CD4-positive, alpha-beta T cell treated with Interleukin-6 for 4 hours (primary cell): ENCODE measurements at regions not wholly inside any gene's neighbourhood (a gene's known extent, or its start where the extent isn't known, plus 50 kb on each side); places are given as distances from the start of the nearest gene placed in this dataset.
"Not testable (repeated sequence)": the region's sequence is repeated elsewhere in the genome, so short reads cannot be mapped to it uniquely, and the experiment has no call there.

ENCODE experiments used
- DNase-seq: peaks from one replicate; pipeline ENCODE4 v3.0.0-alpha.2; 2020; ENCODE audit warnings: mixed read lengths

DNA sequence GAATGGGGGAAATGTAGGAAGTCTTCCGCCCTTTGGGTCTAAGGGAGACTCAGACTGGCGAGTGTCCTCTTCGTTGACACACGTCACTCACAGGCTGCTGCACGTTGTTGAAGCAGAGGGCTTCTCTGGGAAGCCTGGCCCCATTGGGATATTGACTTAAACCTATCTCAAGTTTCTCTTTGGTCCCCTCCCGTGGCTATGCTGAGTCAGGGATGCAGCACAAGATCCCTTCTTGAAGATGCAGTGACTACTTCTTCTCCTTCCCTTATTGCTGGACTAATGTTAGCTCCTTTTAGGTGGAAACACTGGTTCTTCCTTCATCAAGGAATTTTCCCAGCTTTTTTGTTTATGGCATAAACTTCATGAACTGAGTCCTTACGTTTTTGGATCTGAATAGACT is 89.8 kb upstream of the CCDC71L start:
- DNase-seq, result no peak

DNA sequence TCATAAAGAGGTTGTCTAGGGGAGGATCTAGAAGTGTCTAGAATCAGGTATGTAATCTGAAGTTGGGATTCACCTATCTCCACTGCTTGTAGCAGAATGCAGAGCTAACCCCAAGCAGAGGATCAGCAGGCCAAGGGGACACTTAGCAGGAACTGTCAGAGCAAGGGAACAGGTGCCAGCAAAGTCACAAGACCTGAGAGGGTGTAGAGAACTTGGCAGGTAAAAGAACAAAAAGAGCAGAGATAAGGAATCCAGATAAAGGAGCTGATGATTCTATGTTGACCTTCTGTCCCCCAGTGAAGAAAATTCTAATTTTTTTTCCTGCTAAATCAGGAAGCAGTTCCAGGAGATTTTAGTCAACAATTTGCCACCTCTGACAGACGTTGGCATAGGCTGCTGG is 91.4 kb upstream of the CCDC71L start:
- DNase-seq, result no peak

DNA sequence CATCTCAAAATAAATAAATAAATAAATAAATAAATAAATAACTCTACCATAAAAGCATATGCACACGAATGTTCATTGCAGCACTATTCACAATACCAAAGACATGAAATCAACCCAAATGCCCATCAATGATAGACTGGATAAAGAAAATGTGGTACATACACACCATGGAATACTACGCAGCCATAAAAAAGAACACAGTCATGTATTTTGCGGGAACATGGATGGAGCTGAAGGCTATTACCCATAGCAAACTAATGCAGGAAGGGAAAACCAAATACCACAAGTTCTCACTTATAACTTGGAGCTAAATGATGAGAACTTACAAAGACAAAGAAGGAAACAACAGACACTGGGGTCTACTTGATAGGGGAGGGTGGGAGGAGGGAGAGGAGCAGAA is 94.1 kb upstream of the CCDC71L start:
- DNase-seq, result not testable (repeated sequence)

DNA sequence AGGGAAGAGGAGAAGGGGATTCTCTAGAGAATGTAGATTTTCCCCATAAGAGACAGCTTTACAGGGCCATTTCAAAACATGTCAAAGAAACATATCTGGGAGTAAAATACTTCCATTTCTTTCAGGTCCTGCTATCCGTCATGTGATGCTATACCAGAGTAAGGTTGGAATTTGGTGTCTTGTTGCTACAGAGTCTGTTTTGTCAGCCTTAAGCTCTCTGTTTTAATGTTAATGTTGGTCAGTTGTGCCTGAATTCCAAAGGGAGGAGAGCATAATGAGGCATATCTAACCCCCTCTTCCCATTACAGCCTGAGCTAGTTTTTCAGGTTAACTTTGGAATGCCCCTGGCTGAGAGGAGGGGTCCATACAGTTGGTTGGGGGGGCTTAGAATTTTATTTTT is 94.7 kb upstream of the CCDC71L start:
- no peak for DNase-seq

DNA sequence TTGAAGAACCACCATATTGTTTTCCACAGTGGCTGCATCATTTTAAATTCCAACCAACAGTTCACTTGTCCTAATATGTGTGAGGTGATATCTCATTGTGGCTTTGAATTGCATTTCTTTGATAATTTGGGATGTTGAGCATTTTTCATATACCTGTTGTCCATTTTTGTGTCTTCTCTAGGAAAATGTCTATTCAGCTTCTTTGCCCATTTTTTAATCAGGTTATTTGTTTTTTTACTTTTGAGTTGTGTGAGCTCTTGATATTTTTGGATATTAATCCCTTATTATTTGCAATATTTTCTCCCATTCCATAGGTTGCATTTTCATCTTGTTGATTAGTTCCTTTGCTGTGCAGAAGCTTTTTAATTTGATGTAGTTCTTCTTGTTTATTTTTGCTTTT is 95.1 kb upstream of the CCDC71L start:
- no peak for DNase-seq

DNA sequence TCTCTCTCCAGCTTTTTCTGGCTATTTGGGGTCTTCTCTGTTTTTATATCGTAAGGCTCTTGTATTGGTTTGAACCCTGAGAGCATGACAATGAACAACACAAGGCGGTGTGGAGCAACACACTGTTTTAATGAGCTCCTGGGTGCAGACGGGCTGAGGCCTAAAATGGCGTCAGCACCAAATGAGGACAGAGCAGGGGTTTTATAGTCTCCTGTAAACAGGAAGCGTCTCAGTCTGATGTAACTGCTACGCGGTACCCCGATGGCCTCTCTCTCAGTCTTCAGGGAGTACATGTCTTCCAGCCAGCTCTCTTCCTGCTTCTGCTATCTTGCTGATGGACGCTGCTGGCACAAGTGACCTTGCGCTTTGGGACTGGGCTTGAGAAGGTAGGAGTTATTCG is 95.9 kb upstream of the CCDC71L start:
- DNase-seq, result no peak

DNA sequence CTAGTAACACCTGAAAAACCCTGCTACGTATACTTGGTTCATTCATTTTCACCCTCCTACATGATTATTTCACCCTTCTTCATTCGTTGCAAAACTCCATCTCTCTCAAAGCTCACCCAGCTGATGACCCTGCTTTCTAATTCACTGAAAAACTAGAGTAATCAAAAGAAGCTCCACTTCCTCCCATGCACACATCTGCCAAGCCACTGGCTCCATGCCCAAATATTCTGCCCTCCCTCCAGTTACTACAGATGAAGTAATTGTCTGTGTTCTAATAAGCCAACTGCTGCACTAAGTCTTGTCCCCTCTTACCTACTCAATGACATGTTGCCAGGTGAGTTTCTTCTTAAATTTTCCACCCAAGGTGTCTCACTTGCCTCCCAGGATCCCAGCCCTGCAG is 96.9 kb upstream of the CCDC71L start:
- DNase-seq, result no peak

DNA sequence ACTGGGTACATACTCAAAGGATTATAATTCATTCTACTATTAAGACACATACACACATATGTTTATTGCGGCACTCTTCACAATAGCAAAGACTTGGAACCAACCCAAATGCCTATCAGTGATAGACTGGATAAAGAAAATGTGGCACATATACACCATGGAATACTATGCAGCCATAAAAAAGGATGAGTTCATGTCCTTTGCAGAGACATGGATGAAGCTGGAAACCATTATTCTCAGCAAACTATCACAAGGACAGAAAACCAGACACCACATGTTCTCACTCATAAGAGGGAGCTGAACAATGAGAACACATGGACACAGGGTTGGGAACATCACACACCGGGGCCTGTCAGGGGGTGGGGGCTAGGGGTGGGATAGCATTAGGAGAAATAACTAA is 101.9 kb upstream of the CCDC71L start:
- not testable (repeated sequence) for DNase-seq

DNA sequence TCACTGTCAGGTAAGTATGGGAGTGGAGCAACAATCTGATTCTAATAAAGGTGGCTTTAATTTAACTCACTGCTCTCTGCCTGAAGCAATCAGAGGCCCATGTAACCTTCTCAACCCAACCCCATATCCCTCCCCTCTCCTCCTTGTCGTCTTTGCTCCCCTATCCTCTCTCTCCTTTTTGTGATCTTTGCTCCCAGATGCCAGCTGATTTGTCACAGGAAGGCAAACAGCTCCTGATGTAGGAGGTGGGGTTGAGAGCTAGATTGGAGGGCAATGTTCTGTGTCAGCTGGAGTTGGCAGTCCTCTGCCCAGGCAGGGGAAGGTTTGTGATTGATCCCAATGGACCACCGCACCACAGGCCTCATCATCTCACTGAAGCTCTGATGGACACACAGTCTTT is 101.4 kb upstream of the PIK3CG start:
- no peak for DNase-seq

DNA sequence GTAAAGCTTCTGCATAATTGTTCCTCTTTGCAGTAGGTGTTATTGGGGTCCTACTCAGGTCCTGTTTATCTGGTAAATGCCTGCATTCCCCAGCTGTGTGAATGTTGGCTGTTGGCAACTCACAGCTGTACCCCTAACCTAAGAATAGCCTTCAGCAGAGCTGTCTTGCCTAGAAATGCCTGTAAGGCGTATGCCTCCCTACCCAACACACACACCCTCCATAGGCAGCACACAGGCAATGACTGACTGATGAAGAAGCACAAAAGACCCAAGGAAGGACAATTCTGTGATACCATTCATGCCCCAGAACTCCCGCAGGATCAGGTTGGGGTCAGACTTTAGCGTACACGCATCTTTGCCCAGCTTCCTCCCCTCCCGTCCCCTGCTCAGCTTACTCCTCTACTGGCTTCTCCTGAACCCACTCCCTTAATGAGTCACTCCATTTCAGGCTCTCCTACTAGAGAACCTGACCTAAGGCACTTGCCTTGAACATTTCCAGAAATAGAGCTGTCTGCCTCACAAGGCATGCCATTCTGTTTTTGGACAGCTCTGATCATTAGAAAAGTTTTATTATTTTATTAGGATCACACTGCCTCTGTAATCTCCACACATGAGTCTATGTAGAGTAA is 99.2 kb upstream of the PIK3CG start:
- no peak for DNase-seq

DNA sequence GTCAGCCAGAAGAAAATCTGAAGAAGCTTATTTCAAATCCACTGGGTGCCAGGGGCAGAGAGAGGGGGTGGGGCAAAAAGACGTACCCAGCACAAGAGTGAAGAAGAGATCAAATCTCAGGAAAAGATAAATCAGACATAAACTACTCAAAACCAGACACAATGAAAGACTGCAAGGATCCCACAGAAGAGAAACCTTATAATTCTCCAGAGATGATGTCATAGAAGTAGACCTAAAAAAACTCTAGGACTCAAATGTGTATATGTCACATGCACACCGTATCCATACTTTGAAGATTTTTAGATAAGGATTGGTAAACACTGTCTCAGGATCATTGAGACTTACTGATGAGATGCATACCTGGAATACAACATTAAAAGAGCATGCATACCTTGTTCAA is 98.5 kb upstream of the PIK3CG start:
- no peak for DNase-seq

DNA sequence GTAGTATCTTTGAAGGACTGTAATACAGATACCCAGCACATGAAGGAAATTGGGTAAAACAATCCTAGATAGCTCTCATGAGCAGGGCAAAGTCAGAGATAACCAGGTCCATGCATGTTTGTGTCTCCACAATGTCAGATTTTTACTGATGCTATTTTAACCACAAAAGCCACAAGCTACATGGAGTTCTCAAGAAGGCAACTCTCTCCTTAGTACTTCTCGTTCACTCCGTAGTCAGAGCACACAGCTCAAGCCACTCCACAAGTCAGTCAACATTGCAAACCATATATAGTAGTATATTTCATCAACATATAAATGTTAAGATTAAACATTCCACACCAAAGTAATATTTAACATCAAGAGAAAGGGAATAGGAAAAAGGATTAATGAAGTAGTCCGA is 98.0 kb upstream of the PIK3CG start:
- no peak for DNase-seq

DNA sequence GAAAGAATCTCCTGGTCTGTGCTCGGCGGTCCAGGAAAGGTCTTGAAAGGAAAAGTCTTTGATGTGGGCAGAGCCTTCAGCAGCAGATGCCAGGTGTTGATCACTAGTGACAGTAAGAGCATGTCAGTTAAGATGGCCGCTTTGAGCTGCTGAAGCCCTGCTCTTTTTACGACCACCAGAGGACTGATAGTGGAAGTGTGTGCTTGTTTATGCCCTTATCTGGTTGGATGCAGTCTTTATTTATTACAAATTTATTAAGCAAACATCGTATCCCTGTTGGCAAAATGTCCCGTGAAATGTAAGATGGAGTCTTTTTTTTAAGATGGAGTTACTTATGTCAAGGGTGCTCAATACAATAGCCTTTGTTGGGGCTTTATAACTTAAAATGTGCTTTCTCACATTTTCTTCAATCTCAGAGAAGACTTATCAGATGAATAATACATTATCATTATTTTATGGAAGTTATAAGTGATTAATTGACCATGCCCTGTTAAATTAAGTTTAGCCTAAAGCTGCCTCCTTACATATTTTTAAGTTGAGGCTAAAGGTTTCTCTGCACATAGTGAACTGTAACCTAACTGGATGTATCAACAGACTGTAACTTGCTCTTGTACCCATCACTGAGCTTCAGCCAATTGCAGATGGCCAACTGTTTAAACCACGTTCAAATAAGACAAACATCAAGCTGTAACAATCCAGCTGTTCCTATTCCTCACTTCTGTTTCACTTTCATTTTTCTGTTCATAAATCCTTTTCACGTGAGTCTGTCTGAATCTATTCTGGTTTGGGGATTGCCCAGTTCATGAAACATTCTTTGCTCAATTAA is 97.4 kb upstream of the PIK3CG start:
- DNase-seq, result no peak

DNA sequence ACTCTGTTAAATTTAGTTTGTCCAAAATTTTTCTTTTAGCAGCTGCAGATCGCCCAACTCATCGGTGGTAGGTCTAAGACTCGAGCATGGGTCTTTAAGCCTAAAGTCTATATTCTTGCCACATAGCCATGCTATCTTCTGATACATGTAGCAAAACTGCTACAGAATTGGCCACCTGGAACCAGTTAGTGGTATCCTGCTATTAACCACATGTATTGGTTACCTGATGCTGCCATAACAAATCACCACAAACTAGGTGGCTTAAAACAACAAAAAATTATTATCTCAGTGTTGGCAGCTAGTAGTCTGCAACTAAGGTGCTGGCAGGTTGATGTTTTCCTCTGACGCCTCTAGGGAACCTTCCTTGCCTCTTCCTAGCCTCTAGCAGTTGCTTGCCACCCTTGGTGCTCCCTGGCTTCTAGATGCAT is 96.7 kb upstream of the PIK3CG start:
- no peak for DNase-seq

DNA sequence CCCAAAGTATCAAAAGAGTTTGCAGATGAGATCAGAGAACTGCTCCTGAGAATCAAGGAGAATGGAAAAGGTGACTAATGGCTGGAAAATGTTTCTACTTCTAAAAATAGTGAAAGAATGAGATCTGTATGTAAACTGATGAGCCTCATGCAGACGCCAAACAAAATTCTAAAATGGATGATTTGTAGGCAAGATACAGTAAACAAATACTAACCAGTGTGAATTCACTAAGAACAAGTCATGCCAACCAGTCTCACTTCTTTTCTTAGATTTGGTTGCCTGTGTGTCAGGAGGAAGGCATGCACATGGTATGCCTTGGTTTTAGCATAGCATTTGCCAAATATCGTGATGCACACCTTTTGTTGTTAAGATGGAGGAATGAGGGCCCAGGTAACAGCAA is 94.9 kb upstream of the PIK3CG start:
- no peak for DNase-seq

DNA sequence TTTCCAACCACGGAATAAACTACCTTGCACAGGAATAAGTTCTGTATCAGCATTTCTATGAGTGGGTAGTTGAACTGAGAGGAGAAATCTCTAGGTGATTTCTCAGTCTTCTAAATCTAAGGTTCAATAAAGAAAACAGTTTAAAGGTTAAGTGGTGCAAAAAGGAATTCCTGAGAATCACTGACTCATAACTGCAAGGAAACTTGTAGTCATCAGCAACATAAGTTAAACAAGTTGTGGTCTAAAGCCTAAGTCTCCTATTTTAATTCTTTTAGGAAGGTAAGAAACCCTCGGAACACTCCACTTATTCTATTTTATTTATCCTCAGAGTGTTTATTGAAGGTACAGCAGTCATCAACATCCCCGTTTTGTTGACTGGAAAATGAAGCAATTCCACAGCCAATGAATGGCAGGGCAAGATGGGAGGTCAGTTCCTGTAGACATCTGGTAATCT is 92.4 kb upstream of the PIK3CG start:
- no peak for DNase-seq

DNA sequence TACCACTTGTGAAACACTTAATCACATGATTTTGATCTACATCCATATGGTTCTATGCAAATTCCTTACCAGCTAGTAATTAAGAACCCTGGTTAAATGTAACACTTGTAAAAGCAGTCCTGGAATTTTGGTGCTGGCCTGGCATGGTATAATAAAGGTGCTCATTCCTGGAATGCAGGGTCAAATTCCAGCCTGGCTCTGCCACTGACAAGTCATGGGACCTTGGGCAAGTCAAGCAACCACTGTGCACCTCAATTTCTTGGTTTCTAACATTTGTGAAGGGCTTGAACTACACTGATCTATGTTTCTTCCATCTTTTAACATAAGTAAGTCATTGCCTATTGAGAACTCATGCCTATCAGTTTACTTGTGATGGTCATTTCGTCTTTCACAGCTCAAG is 91.9 kb upstream of the PIK3CG start:
- DNase-seq, result no peak

DNA sequence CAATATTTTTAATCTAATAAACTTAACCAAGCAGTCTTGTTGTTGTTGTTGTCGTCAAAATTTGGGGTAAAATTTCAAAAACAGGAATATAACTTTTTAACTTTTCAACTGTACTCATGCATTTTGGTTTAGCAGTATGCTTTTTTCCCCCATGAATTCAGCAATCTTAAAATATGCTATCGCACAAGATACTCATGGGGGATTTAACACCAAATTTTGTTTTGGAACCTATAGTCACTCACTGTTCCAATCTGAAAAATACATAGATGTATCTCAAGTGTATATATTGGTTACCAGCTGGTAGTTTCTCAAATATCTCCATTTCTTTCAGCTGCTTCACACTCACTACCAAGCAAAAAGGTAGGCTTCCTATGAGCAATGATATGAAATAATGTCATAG is 91.4 kb upstream of the PIK3CG start:
- DNase-seq, result no peak

DNA sequence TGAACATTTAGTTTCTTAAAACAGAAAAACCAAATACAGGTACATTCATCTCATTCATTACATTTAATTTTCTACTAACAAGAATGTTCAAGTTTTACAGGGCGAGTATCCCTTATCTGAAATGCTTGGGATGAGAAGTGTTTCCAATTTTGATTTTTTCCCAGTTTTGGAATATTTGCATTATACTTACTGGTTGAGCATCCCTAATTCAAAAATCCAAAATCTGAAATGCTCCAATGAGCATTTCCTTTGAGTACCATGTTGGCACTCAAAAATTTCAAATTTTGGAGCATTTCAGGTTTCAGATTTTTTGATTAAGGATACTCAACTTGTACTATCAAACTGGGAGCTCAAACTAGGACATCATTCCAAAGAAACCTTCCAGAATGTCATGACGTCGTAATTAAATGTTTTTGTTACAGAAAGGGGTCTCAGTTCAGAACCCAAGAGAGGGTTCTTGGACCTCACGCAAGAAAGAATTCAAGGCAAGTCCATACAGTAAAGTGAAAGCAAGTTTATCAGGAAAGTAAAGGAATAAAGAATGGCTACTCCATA is 90.8 kb upstream of the PIK3CG start:
- DNase-seq, result no peak

DNA sequence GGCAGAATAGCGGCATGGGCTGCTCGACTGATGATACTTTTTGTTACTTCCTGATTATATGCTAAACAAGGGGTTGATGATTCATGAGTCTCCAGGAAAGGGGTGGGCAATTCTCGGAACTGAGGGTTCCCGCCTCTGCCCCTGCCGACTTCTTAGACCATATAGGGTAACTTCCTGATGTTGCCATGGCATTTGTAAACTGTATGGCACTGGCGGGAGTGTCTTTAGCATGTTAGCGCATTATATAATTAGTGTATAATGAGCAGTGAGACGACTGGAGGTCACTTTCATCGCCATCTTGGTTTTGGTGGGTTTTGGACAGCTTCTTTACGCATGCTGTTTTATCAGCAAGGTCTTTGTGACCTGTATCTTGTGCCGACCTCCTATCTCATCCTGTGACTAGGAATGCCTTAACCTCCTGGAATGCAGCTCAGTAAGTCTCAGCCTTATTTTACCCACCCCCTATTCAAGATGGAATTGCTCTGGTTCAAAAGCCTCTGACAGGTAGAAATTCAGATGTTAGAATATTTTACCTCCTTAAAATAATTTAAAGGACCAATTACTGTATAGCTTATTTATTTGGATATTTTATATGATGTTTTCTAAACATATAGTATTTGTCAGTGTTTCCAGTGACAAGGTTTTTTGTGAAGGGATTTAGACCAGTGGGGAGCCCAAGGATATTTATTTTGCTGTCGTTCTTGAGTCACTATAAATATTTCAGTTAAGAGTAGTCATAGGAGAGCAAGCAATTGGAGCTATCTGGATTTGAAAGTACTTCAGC is 90.1 kb upstream of the PIK3CG start:
- no peak for DNase-seq

DNA sequence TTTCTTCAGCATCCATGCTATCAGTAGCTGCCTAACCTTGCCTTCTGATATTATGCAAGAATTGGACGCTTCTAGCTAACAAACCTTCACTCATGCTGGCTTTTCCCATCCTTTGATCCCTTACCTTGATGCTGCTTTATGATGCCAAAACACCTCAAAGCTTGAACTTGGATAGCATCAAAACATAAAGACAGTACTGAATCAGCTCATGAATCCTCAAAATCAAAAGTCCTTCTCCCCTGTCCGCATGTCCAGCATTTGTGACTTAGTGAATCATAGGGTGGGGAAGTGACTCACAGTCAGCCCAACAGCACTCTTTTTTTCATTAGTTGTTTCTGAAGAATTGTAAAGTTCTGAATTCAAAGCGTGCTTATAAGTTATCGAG is 89.5 kb upstream of the PIK3CG start:
- DNase-seq, result no peak

DNA sequence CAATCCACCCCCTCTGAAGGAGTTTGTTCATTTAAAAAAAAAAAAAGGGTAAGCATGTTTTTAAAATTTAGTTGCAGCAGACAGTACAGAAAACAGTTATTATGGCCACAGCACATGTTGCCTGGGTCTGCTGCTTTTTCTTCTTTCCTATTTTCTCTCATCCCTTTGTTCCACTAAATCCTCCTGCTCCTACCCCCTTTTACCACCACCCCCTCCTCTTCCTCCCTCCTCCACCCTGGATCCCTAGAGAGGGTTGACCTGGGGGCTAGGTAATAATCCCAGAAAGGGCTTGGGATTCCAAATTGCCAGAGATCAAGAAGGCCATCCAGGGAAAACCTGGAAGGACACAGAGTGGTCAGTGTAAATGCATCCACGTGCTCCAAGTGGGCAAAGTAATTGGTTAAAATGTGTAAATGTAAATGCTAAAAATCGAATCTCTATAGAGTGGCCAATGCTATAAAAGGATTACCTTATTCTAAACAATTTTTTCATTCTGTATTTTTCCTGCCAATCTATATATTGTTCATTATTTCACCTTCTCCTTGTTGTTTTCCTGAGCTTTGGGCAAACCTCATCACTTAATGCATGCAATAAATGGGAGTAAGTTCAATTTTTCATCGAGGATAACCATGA is 89.0 kb upstream of the PIK3CG start:
- no peak for DNase-seq
